BJ (cell line): ENCODE measurements at regions not wholly inside any gene's neighbourhood (a gene's known extent, or its start where the extent isn't known, plus 50 kb on each side); places are given as distances from the start of the nearest gene placed in this dataset.

Experiments
- CTCF ChIA-PET: fragments of 350-600 bp; formaldehyde crosslinking; extraction: SDS; loops from one replicate; lab custom pipeline; 2021; ENCODE audit warnings: antibody characterized with exemption, inconsistent platforms; lab: Yijun Ruan, JAX
- POLR2A ChIA-PET: fragments of 300-600 bp; sonication (Branson Sonifier 250); formaldehyde crosslinking; extraction: SDS; loops from one replicate; lab custom pipeline; 2021; ENCODE audit warnings: antibody characterized with exemption; lab: Charles Lee
- DNase-seq: peaks from one replicate; pipeline ENCODE4 v3.0.0-alpha.2; 2011; ENCODE audit warnings: low read depth
- H3K27me3 ChIP-seq: 2 replicates; pipeline ENCODE4 v1.6.0; 2011; ENCODE audit warnings: low read length; ENCODE audit not compliant: control insufficient read depth, insufficient read depth
- H3K36me3 ChIP-seq: 2 replicates; pipeline ENCODE4 v1.5.1; 2011; ENCODE audit warnings: low read length; ENCODE audit not compliant: control insufficient read depth, insufficient read depth
- H3K4me3 ChIP-seq: 2 replicates; pipeline ENCODE4 v1.5.1; 2011; ENCODE audit warnings: low read depth, mild to moderate bottlenecking, control low read depth, low read length
- TF ChIP-seq, protein P1 (sequence below): IDR thresholded peaks from 2 replicates; pipeline ENCODE4 v1.5.1; 2011; ENCODE audit warnings: low read depth, mild to moderate bottlenecking, control low read depth, inconsistent platforms, low read length, moderate library complexity; ENCODE audit not compliant: insufficient read depth

DNA sequence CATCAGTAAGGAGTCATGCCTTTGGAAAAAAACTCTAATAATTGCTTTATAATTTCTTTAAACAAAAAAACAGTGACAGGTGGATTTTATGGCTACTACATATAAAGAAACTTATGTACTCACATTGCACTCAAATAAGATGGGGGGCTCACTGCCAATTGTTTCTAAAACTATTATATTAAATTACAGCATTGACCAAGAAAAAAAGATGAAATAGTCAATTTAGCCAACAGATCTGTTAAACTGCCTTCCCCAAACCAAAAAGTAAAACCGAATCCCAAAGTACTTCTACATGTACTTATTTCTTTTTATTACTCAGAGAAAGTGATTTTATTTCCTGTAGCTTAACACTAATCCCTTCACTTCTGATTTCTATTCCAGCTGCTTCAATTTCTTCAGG is 716.8 kb upstream of the SLITRK5 start:
- Histone ChIP-seq H3K4me3 (no peak overlapping the region), H3K36me3 (no peaks in the 10 kb centered on the region), H3K27me3 (no peaks in the 10 kb centered on the region)
- TF ChIP-seq, protein P1, sequence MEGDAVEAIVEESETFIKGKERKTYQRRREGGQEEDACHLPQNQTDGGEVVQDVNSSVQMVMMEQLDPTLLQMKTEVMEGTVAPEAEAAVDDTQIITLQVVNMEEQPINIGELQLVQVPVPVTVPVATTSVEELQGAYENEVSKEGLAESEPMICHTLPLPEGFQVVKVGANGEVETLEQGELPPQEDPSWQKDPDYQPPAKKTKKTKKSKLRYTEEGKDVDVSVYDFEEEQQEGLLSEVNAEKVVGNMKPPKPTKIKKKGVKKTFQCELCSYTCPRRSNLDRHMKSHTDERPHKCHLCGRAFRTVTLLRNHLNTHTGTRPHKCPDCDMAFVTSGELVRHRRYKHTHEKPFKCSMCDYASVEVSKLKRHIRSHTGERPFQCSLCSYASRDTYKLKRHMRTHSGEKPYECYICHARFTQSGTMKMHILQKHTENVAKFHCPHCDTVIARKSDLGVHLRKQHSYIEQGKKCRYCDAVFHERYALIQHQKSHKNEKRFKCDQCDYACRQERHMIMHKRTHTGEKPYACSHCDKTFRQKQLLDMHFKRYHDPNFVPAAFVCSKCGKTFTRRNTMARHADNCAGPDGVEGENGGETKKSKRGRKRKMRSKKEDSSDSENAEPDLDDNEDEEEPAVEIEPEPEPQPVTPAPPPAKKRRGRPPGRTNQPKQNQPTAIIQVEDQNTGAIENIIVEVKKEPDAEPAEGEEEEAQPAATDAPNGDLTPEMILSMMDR: no peak
- CTCF ChIA-PET: no interaction called here
- DNase-seq: no peak
- POLR2A ChIA-PET: no interaction called here

DNA sequence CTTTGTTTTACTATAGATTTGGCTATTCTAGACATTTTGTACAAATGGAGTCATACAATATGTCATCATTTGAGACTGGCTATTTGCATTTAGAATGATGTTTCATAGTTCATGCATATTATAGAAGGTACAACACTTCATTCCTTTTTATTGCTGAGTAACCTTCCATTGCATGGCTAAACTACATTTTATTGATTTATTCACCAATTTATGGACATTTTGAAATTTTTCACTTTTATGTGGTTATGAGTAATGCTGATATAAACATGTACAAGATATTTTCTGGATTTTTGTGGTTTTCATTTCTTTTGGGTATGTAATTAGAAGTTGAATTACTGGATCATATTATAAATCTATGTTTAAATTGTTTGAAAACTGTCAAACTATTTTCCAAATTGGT is 710.3 kb upstream of the SLITRK5 start:
- CTCF ChIA-PET: no interaction called here
- TF ChIP-seq, protein P1: no peak
- no peaks in the 10 kb centered on the region for H3K36me3 ChIP-seq
- H3K4me3 ChIP-seq: no peak overlapping the region
- DNase-seq: no peak
- no peaks in the 10 kb centered on the region for H3K27me3 ChIP-seq
- POLR2A ChIA-PET: no interaction called here

DNA sequence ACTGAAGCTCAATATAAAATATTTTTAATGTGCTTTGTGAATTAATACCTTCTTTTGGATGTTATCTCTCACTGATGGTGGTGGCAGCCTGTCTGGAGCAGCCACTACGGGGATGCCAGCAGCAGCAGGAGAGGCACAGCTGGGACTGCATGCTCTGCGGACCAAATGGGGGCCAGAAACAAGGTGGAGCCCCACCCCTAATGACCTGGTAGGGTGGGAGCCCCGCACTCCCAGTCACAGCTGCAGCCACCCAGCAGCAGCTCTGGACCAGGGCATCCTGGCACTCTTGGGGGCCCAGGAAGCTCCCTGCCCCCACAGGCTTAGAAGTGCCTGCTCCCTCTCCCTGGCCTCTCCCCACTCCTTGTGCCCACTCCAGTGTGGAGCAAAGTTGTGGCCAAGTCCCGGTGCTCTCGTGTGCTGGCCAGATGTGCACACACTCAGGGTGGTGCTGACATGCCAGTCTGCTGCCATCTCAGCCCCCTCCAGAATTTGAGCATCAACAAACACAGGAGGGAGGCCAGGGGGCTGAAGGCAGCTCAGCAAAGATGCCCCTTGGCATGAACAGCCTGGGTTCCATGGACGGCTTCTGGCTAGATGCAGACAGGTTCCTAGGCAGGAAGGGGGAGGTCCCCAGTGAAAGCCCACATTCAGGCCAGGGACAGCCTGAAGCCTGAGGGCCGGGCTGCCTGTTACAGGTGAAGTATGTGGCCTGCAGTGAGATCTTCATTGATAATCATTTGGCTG is 696.7 kb upstream of the SLITRK5 start:
- no peak for DNase-seq
- ChIA-PET CTCF (no interaction called here), POLR2A (no interaction called here)
- no peaks in the 10 kb centered on the region for H3K27me3 ChIP-seq
- no peaks in the 10 kb centered on the region for H3K36me3 ChIP-seq
- TF ChIP-seq, protein P1: no peak
- H3K4me3 ChIP-seq: no peak overlapping the region

DNA sequence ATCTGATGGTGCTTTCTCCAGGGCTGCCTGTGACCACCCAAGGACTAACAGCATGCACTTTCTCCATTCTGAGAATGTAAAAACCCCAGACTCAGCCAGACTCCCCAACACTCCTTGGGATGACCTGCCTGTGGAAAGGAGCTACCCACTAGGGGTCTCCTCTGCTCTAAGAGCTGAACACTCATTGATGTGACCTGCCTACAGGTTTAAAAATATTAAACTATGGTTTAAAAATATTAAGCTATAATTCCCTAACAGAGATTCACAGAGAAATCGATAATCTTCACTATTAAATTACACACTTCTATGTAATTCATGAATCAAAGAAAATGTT is 696.2 kb upstream of the SLITRK5 start:
- Histone ChIP-seq H3K27me3 (no peaks in the 10 kb centered on the region), H3K4me3 (no peak overlapping the region), H3K36me3 (no peaks in the 10 kb centered on the region)
- DNase-seq: no peak
- CTCF ChIA-PET: no interaction called here
- TF ChIP-seq, protein P1: no peak
- POLR2A ChIA-PET: no interaction called here

DNA sequence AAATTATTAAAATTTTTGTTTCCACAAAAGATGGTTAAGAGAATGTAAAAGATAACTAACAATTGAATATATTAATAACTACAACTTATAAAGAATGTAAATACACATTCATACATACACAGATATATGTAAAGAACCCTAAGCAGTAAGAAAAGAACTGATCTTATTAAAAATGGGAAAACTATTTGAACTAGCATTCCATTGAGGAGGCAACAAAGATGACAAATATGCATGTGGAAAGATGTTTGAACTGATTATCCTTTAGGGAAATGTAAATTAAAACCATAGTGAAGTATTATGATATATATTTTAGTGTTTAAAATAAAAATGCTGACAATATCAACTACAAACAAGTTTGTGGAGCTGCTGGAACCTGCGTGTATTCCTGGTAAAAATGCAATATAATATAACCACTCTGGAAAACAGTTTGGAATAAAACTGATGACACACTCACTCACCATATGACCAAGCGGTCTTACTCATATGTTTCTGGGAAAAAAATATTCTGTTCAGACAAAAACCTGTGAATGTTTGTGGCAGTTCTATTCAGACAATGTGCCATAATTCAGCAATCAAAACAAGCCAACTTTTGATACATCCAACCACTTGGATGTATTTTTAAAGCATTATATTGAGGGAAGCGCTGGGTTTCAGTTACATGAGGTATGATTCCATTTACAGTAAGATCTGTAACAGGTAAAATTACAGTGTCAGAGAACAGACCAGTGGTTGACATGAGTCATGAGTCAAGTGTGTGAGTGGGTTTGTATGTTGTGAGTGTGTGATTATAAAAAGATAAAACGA is 694.4 kb upstream of the SLITRK5 start:
- ChIA-PET POLR2A (no interaction called here), CTCF (no interaction called here)
- no peaks in the 10 kb centered on the region for H3K27me3 ChIP-seq
- no peaks in the 10 kb centered on the region for H3K36me3 ChIP-seq
- no peak for DNase-seq
- TF ChIP-seq, protein P1: no peak
- H3K4me3 ChIP-seq: no peak overlapping the region
